OCI-LY3 (cell line): ENCODE measurements at regions not wholly inside any gene's neighbourhood (a gene's known extent, or its start where the extent isn't known, plus 50 kb on each side); places are given as distances from the start of the nearest gene placed in this dataset.

Experiments
- H2AFZ ChIP-seq: fragments of 200-600, 300-600 bp; shearing (Covaris generic); 2 replicates; pipeline ENCODE4 v1.6.0; 2014; ENCODE audit warnings: antibody characterized with exemption, low read depth, low read length
- H3K27ac ChIP-seq: fragments of 200-600, 300-600 bp; sonication (generic); 2 replicates; pipeline ENCODE4 v1.5.1; 2014; ENCODE audit warnings: mild to moderate bottlenecking, low read length, moderate library complexity, mixed read lengths
- H3K27me3 ChIP-seq: fragments of 200-600, 300-600 bp; sonication (generic); 2 replicates; pipeline ENCODE4 v1.6.1; 2014; ENCODE audit warnings: low read depth, low read length, mixed read lengths
- H3K36me3 ChIP-seq: fragments of 200-600, 300-600 bp; sonication (generic); replicated peaks from 2 replicates; pipeline ENCODE3; 2014; ENCODE audit warnings: low read depth, low read length, mixed read lengths
- H3K4me1 ChIP-seq: fragments of 300-600, 200-600 bp; sonication (generic); 2 replicates; pipeline ENCODE4 v1.6.1; 2014; ENCODE audit warnings: low read length, mixed read lengths
- H3K4me2 ChIP-seq: fragments of 200-600, 300-600 bp; sonication (generic); 2 replicates; pipeline ENCODE4 v1.6.1; 2014; ENCODE audit warnings: low read length, mixed read lengths
- H3K4me3 ChIP-seq: fragments of 300-600, 200-600 bp; sonication (generic); 2 replicates; pipeline ENCODE4 v1.5.1; 2014; ENCODE audit warnings: antibody characterized with exemption, mild to moderate bottlenecking, low read length, moderate library complexity
- H3K79me2 ChIP-seq: fragments of 300-600, 200-600 bp; shearing (Covaris generic); 2 replicates; pipeline ENCODE4 v1.6.1; 2014; ENCODE audit warnings: mild to moderate bottlenecking, low read length, mixed read lengths
- H3K9ac ChIP-seq: fragments of 300-600, 200-600 bp; shearing (Covaris generic); 2 replicates; pipeline ENCODE4 v1.6.0; 2014; ENCODE audit warnings: mild to moderate bottlenecking, low read length, moderate library complexity
- H3K9me3 ChIP-seq: fragments of 200-600, 300-600 bp; shearing (Covaris generic); 2 replicates; pipeline ENCODE4 v1.6.1; 2014; ENCODE audit warnings: low read length, mixed read lengths; ENCODE audit not compliant: insufficient read depth
- H4K20me1 ChIP-seq: fragments of 200-600, 300-600 bp; sonication (generic); 2 replicates; pipeline ENCODE4 v1.6.1; 2016; ENCODE audit warnings: low read length, mixed read lengths; ENCODE audit not compliant: insufficient read depth
- CTCF ChIP-seq: fragments of 200-600, 300-600 bp; sonication (generic); IDR thresholded peaks from 2 replicates; pipeline ENCODE4 v1.5.1; 2014; ENCODE audit warnings: antibody characterized with exemption, low read length, low read depth
- EZH2phosphoT487 ChIP-seq: fragments of 200-600 bp; shearing (Covaris generic); IDR thresholded peaks from 2 replicates; pipeline ENCODE4 v1.6.1; 2018; ENCODE audit warnings: antibody characterized with exemption, mixed run types, low read depth

GRCh38 chr6:145017051-145017450 is 718.3 kb downstream of the EPM2A start:
- H3K36me3 ChIP-seq, result no peaks in the 10 kb centered on the region
- no peak for TF ChIP-seq EZH2phosphoT487
- TF ChIP-seq CTCF, result no peak
- no peak overlapping the region for H3K9ac ChIP-seq
- no peak overlapping the region for H3K27ac ChIP-seq
- H3K4me3 ChIP-seq, result no peak overlapping the region
- no peak overlapping the region for H2AFZ ChIP-seq
- peaks cover 5% of the 10 kb centered on the region for H3K4me1 ChIP-seq
- H3K9me3 ChIP-seq, result no peaks in the 10 kb centered on the region
- H3K79me2 ChIP-seq, result no peaks in the 10 kb centered on the region
- peaks cover under 1% of the 10 kb centered on the region; the same call in 1 of the 2 replicates for H3K27me3 ChIP-seq
- H3K4me2 ChIP-seq, result no peak overlapping the region
- H4K20me1 ChIP-seq, result no peaks in the 10 kb centered on the region

GRCh38 chr6:145017516-145017915 is 717.8 kb downstream of the EPM2A start:
- Histone ChIP-seq H3K4me1 (peaks cover 5% of the 10 kb centered on the region), H3K27me3 (peaks cover 3% of the 10 kb centered on the region; the same call in 1 of the 2 replicates), H3K4me2 (no peak overlapping the region), H2AFZ (no peak overlapping the region), H3K4me3 (no peak overlapping the region), H3K79me2 (no peaks in the 10 kb centered on the region), H3K9me3 (no peaks in the 10 kb centered on the region), H3K9ac (no peak overlapping the region), H4K20me1 (no peaks in the 10 kb centered on the region), H3K27ac (no peak overlapping the region), H3K36me3 (no peaks in the 10 kb centered on the region)
- TF ChIP-seq CTCF (no peak), EZH2phosphoT487 (no peak)

DNA sequence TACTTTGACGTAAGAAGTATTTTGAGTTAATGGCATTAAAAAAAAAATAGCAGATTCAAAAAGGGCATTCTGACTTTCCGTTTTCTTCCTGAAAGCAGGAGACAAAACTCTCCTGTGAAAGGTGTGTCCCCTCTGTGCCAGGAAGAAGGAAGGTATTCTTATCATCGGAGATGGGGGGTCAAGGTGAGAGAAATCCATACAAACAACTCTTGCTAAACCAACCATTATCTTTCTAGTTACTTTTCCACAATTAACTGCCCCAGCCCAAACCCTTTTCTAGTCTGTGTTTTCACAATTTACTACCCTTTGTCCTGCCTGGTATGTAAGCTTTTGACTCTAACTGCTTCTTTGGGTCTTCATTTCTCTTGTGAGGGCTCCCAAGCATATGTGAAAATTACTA is 717.3 kb downstream of the EPM2A start:
- H3K36me3 ChIP-seq, result no peaks in the 10 kb centered on the region
- H3K4me1 ChIP-seq, result peaks cover 5% of the 10 kb centered on the region
- no peak overlapping the region for H2AFZ ChIP-seq
- no peak for TF ChIP-seq CTCF
- no peak for TF ChIP-seq EZH2phosphoT487
- H4K20me1 ChIP-seq, result no peaks in the 10 kb centered on the region
- no peak overlapping the region for H3K9ac ChIP-seq
- H3K9me3 ChIP-seq, result no peaks in the 10 kb centered on the region
- H3K79me2 ChIP-seq, result no peaks in the 10 kb centered on the region
- H3K4me2 ChIP-seq, result no peak overlapping the region
- peaks cover 3% of the 10 kb centered on the region; the same call in 1 of the 2 replicates for H3K27me3 ChIP-seq
- no peak overlapping the region for H3K4me3 ChIP-seq
- no peak overlapping the region for H3K27ac ChIP-seq

GRCh38 chr6:145020114-145020513 is 715.2 kb downstream of the EPM2A start:
- no peak overlapping the region for H3K4me2 ChIP-seq
- H3K27ac ChIP-seq, result no peak overlapping the region

More at GRCh38 chr6:145020114-145020513, 715.2 kb downstream of the EPM2A start:
- H3K9ac ChIP-seq, result no peak overlapping the region
- peaks cover 5% of the 10 kb centered on the region for H3K4me1 ChIP-seq
- H3K27me3 ChIP-seq, result peaks cover 3% of the 10 kb centered on the region; the same call in 1 of the 2 replicates
- H3K4me3 ChIP-seq, result no peak overlapping the region
- TF ChIP-seq CTCF (no peak), EZH2phosphoT487 (no peak)
- no peaks in the 10 kb centered on the region for H3K9me3 ChIP-seq
- no peaks in the 10 kb centered on the region for H3K79me2 ChIP-seq
- no peak overlapping the region for H2AFZ ChIP-seq
- no peaks in the 10 kb centered on the region for H3K36me3 ChIP-seq
- no peaks in the 10 kb centered on the region for H4K20me1 ChIP-seq
